HT-29 (cell line): ENCODE measurements at regions not wholly inside any gene's neighbourhood (a gene's known extent, or its start where the extent isn't known, plus 50 kb on each side); places are given as distances from the start of the nearest gene placed in this dataset.
"Not testable (repeated sequence)": the region's sequence is repeated elsewhere in the genome, so short reads cannot be mapped to it uniquely, and the experiment has no call there.

Experiments used
- DNase-seq: peaks from one replicate; pipeline ENCODE4 v3.0.0-alpha.2; 2015; ENCODE audit warnings: low spot score

DNA sequence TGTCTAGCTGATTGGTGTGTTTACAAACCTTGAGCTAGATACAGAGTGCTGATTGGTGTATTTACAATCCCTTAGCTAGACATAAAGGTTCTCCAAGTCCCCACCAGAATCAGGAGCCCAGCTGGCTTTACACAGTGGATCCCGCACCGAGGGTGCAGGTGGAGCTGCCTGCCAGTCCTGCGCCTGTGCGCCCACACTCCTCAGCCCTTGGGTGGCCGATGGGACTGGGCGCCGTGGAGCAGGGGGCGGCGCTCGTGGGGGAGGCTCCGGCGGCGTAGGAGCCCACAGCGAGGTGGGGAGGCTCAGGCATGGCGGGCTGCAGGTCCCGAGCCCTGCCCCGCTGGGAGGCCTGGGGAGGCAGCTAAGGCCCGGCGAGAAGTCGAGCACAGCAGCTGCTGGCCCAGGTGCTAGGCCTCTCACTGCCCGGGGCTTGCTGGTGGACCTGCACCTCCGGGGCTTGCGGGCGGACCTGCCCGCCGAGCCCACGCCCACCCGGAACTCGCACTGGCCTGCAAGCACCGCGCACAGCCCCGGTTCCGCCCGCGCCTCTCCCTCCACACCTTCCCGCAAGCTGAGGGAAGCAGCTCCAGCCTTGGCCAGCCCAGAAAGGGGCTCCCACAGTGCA is 51.0 kb upstream of the CDYL start:
- not testable (repeated sequence) for DNase-seq

GRCh38 chr6:4724727-4725126 is 51.5 kb upstream of the CDYL start:
- DNase-seq: not testable (repeated sequence)

DNA sequence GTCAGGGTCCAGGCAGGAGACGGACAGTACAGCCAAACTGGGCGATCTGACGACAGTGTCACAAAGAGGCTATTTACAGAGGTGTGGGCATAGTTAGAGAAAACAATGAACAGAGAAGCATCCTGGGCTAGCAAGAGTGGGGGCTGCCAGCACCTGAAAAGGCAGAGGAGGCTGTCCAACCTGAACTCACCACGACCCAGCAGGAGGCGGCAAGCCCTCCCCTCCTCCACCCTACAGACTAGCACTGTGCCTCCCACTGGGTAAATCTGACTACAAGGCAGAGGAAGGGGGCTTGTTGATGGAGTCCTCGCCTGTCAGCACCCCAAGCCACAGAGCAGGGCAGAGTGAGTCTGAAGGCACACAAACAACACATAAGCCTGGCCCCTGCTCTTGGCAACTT is 52.8 kb upstream of the CDYL start:
- DNase-seq: no peak

DNA sequence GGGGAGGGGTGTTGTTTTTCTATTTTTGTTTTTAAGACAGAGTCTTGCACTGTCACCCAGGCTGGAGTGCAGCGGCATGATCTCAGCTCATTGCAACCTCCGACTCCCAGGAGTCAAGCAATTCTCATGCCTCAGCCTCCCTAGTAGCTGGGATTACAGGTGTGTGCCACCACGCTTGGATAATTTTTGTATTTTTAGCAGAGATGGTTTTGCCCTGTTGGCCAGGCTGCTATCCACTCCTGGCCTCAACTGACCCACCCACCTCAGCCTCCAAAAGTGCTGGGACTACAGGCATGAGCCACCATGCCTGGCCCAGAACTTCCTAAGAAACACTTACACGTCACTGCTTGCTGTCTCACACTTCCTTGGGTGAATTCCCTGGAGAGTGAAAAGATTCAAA is 54.8 kb upstream of the CDYL start:
- not testable (repeated sequence) for DNase-seq

GRCh38 chr6:4719491-4719890 is 56.7 kb upstream of the CDYL start:
- DNase-seq: no peak

GRCh38 chr6:4717856-4718255 is 58.3 kb upstream of the CDYL start:
- no peak for DNase-seq

DNA sequence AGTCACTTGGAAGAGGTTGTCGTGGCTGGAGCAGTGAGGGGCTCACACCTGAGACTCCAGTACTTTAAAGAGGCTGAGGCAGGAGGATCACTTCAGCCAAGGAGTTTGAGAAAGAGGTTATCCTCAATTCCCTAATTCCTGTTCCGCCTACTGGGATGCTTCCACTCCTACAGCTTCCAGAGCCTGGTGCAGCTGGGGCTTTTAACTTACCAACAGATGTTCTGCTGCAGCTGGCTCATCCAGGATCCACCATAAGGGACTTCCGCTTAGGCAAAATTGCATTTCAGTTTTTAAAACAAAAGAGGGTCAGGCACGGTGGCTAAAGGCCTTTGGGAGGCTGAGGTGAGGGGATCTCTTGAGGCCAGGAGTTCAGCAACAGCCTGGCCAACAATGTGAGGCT is 59.1 kb upstream of the CDYL start:
- DNase-seq: no peak

DNA sequence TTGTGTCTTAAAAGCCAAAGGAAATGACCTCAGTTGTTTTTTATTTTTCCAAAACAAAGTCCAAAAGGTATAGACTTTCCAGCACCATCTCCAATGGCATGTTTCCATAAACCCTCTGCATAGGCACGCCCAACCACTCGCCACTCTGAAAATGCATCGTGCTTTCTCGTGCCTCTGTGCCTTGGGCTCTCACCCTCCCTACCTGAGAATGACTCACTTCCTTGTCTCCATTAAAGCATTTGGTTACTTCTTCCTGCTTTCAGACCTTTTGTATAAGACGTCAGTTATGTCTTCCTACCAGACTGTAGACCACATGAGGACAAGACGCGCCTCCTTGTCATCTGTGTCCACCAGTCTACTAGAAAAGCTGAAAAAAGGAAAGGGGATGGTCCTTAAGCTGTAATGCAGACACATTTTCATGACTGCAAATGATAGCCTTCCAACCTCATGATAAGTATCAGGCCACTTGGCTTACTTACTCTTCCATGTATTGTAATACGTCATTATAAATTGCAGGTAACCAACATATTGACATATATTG is 61.2 kb upstream of the CDYL start:
- DNase-seq: no peak

DNA sequence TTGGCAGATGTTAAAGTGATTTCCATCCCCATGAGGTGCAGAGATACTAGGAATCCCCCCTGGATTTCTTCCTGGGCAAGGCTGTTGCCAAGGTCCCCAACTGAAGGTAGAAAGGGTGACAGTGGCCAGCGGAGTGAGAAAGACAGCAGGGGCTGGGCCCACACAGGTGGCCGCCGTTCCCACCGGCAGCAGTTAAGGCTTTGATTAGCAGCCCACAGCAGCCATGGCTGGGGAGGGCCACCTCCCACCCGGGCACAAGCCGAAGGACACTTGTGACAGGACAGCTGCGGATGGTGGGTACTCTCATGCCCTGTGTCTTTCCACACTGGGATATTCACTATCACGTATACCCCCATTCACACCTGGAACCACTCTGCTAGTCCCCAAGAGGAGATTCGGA is 63.9 kb upstream of the CDYL start:
- DNase-seq: no peak

DNA sequence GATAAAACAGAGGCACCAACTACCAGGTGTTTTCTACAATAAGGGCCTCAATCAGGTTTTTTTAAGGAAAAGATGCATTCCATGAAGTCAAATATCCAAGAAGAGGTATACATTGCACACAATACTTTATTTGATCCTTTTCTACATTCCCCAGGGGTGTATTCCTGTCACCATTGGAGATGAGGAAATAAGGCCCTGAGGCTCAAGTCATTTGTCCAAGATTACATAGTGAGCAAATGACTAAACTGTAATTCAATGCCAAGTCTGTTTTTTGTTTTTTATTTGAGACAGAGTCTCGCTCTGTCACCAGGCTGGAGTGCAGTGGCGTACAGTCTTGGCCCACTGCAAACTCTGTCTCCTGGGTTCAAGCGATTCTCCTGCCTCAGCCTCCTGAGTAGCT is 69.2 kb upstream of the CDYL start:
- DNase-seq: no peak

- no peak for DNase-seq
Observed at GRCh38 chr6:4705809-4706208, 70.4 kb upstream of the CDYL start.

DNA sequence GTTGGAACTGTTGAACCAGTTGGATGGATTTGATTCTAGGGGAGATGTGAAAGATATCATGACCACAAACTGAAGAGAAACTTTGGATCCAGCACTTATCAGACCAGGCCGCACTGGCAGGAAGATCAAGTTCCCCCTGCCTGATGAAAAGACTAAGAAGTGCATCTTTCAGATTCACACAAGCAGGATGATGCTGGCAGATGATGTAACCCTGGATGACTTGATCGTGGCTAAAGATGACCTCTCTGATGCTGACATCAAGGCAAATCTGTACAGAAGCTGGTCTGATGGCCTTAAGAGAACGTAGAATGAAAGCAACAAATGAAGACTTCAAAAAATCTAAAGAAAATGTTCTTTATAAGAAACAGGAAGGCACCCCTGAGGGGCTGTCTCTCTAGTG is 72.8 kb upstream of the CDYL start:
- no peak for DNase-seq

- no peak for DNase-seq
Observed at GRCh38 chr6:4698901-4699659, 77.1 kb upstream of the CDYL start.

DNA sequence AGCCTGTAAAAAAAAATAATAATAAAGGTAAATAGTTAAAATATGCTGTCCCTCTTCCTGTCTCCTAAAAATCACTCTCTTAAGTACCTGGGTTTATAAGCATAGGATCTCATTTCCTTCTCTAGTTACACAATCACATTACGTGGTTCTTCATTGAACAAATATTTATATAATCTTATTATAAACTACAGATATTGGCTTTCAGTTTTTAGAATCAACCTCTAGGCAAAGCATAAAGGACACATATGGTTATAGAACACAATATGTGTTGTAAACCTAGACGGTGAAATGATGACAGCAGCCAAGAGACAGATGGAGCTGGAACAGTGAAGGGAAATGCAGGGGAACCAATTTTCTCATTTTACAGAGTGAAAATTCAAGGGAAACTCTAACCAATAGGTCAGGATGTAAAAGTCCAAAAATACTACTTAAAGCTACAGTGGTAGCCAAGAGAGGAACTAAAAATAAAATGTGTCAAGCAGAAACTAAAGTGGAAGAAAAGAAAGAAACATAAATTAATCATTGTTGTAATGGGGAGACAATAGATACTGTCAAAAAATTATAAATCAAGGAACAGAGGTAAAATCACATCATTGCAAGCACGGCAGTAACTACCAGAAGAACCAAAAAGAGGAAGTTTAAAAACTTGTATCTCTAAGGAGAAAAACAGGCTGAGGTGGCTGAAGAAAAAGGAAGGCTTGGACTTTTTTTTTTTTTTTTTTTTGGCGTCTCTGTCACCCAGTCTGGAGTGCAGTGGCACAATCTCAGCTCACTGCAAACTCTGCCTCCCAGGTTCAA is 82.8 kb upstream of the CDYL start:
- DNase-seq: no peak

GRCh38 chr6:4692664-4693063 is 83.5 kb upstream of the CDYL start:
- no peak for DNase-seq

GRCh38 chr6:4687989-4688947 is 87.9 kb upstream of the CDYL start:
- DNase-seq: peak; percentile 59

- DNase-seq: no peak
Observed at GRCh38 chr6:4687656-4687988, 88.6 kb upstream of the CDYL start.

DNA sequence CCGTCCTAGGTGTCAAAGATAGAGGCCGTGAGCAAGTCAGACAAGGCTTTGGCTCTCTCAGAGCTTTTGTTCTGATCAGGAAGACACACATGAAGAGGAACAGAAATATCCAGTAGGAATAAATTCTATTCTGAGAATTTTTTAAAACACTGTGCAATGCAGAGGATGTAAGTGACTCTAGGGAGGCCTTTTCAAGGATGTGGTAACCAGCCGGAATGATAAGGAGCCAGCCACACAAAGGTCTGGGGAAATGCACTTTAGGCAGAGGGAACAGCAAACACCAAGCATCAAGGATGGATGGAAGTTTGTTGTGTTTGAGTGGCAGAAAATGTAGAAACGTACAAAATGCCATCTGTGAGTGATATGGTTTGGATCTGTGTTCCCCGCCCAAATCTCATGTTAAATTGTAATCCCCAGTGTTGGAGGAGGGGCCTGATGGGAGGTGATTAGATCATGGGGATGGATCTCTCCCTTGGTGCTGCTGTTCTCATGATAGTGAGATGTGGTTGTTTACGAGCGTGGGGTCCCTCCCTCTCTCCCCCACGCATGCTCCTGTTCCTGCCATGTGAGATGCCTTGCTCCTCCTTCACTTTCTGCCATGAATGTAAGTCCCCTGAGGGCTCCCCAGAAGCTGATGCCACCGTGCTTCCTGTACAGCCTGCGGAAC is 93.6 kb upstream of the CDYL start:
- DNase-seq: no peak

DNA sequence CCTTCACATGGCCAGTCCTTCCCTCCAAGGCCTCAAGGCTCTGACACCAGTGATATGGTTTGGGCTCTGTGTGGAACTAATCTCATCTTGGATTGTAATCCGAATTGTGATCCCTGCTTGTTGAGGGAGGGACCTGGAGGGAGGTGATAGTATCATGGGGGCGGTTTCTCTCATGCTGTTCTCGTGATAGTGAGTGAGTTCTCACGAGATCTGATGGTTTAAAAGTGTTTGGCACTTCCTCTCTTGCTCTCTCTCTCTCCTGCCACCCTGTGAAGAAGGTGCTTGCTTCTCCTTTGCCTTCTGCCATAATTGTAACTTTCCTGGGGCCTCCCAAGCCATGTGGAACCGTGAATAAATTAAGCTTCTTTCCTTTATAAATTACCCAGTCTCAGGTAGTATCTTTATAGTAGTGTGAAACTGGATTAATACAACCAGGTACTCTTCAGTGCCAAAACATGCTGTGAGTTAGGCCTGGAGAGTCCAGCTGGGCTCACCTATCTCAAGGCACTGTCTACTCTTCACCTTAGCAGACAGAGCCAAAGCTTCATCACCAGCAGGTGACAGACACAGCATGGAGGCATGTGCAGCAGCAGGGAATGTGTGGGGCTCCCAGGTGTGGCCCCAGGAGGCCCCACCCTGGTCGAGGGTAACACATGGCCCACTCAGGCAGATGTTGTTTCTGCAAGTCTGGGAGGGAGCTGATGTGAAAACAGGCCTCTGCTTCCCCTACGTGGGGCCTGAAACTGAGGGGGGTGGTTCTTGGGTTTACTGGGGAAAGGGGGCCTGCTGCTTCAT is 97.5 kb upstream of the CDYL start:
- DNase-seq: no peak

- no peak for DNase-seq
Observed at GRCh38 chr6:4677751-4678065, 98.5 kb upstream of the CDYL start.
